H1 (cell line): ENCODE measurements at regions not wholly inside any gene's neighbourhood (a gene's known extent, or its start where the extent isn't known, plus 50 kb on each side); places are given as distances from the start of the nearest gene placed in this dataset.

Experiments used
- CHD2 ChIP-seq: IDR thresholded peaks from 2 replicates; pipeline ENCODE4 v1.6.1; 2012; ENCODE audit warnings: low read length, improper control_type of control experiment
- EGR1 ChIP-seq: IDR thresholded peaks from 2 replicates; pipeline ENCODE4 v1.6.1; 2011; ENCODE audit warnings: low read depth, low read length, borderline replicate concordance
- GABPA ChIP-seq: IDR thresholded peaks from 2 replicates; pipeline ENCODE4 v1.6.1; 2011; ENCODE audit warnings: mild to moderate bottlenecking, low read length, moderate library complexity, borderline replicate concordance; ENCODE audit not compliant: insufficient read depth
- JUND ChIP-seq: IDR thresholded peaks from 2 replicates; pipeline ENCODE4 v1.6.1; 2011; ENCODE audit warnings: mild to moderate bottlenecking, improper control_type of control experiment, low read length
- MAFK ChIP-seq: IDR thresholded peaks from 2 replicates; pipeline ENCODE4 v1.6.1; 2012; ENCODE audit warnings: low read depth, mild to moderate bottlenecking, improper control_type of control experiment, low read length
- POLR2A ChIP-seq, 2 experiments: IDR thresholded peaks; 1 replicate in 1 of 2; 2 replicates in 1 of 2; pipeline ENCODE4 v1.6.1; 2011; ENCODE audit warnings: low read depth in 2 of 2, low read length in 2 of 2, mild to moderate bottlenecking in 2 of 2; ENCODE audit errors: control extremely low read depth in 1 of 2
- SIN3A ChIP-seq, 2 experiments: IDR thresholded peaks in 1 of 2; conservative IDR thresholded peaks in 1 of 2; 2 replicates each; pipeline ENCODE4 v1.6.1; 2011 to 2012; ENCODE audit warnings: low read length in 2 of 2, improper control_type of control experiment in 1 of 2, low read depth in 1 of 2, mild to moderate bottlenecking in 1 of 2
- SIRT6 ChIP-seq: IDR thresholded peaks from one replicate; pipeline ENCODE4 v1.7.1; 2012; ENCODE audit warnings: low read length, inconsistent platforms
- TAF1 ChIP-seq: IDR thresholded peaks from 2 replicates; pipeline ENCODE4 v1.6.1; 2011; ENCODE audit warnings: mild to moderate bottlenecking, low read depth, low read length
- TF ChIP-seq, protein P1 (sequence below): fragments of 300-600 bp; sonication (generic); IDR thresholded peaks from 2 replicates; pipeline ENCODE4 v1.7.1; 2012; ENCODE audit warnings: low read length, moderate library complexity, mild to moderate bottlenecking, inconsistent platforms; ENCODE audit not compliant: insufficient replicate concordance
- TF ChIP-seq, protein P2 (sequence below), 3 experiments: IDR thresholded peaks; 1 replicate in 2 of 3; 2 replicates in 1 of 3; pipeline versions ENCODE4 v1.5.1 to v1.6.1; 2011; ENCODE audit warnings: low read length in 3 of 3, mild to moderate bottlenecking in 3 of 3, inconsistent platforms in 2 of 3, low read depth in 1 of 3, moderate library complexity in 1 of 3; ENCODE audit not compliant: insufficient read depth in 1 of 3; ENCODE audit errors: control extremely low read depth in 1 of 3

DNA sequence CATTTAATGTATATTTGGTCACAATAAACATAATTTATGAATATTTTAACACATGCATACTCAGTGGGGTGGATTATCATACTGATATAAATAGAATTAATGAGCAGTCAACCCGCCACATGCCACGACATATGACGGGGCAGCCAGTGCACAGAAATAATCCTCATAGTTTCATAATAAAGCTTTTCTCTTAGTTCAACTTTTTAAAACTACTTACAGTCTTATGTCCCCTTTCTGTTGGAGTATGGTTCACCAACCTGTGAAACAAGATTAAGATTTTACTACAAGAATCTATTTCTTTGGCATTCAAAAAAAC, 75.6 kb upstream of the ETAA1 start (continued):
- TF ChIP-seq, protein P1, sequence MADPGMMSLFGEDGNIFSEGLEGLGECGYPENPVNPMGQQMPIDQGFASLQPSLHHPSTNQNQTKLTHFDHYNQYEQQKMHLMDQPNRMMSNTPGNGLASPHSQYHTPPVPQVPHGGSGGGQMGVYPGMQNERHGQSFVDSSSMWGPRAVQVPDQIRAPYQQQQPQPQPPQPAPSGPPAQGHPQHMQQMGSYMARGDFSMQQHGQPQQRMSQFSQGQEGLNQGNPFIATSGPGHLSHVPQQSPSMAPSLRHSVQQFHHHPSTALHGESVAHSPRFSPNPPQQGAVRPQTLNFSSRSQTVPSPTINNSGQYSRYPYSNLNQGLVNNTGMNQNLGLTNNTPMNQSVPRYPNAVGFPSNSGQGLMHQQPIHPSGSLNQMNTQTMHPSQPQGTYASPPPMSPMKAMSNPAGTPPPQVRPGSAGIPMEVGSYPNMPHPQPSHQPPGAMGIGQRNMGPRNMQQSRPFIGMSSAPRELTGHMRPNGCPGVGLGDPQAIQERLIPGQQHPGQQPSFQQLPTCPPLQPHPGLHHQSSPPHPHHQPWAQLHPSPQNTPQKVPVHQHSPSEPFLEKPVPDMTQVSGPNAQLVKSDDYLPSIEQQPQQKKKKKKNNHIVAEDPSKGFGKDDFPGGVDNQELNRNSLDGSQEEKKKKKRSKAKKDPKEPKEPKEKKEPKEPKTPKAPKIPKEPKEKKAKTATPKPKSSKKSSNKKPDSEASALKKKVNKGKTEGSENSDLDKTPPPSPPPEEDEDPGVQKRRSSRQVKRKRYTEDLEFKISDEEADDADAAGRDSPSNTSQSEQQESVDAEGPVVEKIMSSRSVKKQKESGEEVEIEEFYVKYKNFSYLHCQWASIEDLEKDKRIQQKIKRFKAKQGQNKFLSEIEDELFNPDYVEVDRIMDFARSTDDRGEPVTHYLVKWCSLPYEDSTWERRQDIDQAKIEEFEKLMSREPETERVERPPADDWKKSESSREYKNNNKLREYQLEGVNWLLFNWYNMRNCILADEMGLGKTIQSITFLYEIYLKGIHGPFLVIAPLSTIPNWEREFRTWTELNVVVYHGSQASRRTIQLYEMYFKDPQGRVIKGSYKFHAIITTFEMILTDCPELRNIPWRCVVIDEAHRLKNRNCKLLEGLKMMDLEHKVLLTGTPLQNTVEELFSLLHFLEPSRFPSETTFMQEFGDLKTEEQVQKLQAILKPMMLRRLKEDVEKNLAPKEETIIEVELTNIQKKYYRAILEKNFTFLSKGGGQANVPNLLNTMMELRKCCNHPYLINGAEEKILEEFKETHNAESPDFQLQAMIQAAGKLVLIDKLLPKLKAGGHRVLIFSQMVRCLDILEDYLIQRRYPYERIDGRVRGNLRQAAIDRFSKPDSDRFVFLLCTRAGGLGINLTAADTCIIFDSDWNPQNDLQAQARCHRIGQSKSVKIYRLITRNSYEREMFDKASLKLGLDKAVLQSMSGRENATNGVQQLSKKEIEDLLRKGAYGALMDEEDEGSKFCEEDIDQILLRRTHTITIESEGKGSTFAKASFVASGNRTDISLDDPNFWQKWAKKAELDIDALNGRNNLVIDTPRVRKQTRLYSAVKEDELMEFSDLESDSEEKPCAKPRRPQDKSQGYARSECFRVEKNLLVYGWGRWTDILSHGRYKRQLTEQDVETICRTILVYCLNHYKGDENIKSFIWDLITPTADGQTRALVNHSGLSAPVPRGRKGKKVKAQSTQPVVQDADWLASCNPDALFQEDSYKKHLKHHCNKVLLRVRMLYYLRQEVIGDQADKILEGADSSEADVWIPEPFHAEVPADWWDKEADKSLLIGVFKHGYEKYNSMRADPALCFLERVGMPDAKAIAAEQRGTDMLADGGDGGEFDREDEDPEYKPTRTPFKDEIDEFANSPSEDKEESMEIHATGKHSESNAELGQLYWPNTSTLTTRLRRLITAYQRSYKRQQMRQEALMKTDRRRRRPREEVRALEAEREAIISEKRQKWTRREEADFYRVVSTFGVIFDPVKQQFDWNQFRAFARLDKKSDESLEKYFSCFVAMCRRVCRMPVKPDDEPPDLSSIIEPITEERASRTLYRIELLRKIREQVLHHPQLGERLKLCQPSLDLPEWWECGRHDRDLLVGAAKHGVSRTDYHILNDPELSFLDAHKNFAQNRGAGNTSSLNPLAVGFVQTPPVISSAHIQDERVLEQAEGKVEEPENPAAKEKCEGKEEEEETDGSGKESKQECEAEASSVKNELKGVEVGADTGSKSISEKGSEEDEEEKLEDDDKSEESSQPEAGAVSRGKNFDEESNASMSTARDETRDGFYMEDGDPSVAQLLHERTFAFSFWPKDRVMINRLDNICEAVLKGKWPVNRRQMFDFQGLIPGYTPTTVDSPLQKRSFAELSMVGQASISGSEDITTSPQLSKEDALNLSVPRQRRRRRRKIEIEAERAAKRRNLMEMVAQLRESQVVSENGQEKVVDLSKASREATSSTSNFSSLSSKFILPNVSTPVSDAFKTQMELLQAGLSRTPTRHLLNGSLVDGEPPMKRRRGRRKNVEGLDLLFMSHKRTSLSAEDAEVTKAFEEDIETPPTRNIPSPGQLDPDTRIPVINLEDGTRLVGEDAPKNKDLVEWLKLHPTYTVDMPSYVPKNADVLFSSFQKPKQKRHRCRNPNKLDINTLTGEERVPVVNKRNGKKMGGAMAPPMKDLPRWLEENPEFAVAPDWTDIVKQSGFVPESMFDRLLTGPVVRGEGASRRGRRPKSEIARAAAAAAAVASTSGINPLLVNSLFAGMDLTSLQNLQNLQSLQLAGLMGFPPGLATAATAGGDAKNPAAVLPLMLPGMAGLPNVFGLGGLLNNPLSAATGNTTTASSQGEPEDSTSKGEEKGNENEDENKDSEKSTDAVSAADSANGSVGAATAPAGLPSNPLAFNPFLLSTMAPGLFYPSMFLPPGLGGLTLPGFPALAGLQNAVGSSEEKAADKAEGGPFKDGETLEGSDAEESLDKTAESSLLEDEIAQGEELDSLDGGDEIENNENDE = no peak
- no peak for TF ChIP-seq GABPA
- no peak for TF ChIP-seq MAFK
- TF ChIP-seq POLR2A (IDR thresholded peaks at IDR 0.05; ENCODE audit: control extremely low read depth in 1 of 2, low read depth in 2 of 2, low read length in 2 of 2) = no peak
- TF ChIP-seq EGR1 = no peak
- TF ChIP-seq JUND = no peak
- TF ChIP-seq SIRT6 = no peak
- TF ChIP-seq, protein P2, sequence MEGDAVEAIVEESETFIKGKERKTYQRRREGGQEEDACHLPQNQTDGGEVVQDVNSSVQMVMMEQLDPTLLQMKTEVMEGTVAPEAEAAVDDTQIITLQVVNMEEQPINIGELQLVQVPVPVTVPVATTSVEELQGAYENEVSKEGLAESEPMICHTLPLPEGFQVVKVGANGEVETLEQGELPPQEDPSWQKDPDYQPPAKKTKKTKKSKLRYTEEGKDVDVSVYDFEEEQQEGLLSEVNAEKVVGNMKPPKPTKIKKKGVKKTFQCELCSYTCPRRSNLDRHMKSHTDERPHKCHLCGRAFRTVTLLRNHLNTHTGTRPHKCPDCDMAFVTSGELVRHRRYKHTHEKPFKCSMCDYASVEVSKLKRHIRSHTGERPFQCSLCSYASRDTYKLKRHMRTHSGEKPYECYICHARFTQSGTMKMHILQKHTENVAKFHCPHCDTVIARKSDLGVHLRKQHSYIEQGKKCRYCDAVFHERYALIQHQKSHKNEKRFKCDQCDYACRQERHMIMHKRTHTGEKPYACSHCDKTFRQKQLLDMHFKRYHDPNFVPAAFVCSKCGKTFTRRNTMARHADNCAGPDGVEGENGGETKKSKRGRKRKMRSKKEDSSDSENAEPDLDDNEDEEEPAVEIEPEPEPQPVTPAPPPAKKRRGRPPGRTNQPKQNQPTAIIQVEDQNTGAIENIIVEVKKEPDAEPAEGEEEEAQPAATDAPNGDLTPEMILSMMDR (IDR thresholded peaks at IDR 0.05; ENCODE audit: control extremely low read depth in 1 of 3, insufficient read depth in 1 of 3, low read depth in 1 of 3, low read length in 3 of 3) = no peak
- no peak for TF ChIP-seq CHD2
- no peak for TF ChIP-seq SIN3A (conservative IDR thresholded peaks at IDR 0.05 in 1 of 2, IDR thresholded peaks at IDR 0.05 in 1 of 2; ENCODE audit: low read depth in 1 of 2, low read length in 2 of 2)
- TF ChIP-seq TAF1 = no peak
